Mesothelial cell of epicardium (in vitro differentiated cells): ENCODE measurements at regions not wholly inside any gene's neighbourhood (a gene's known extent, or its start where the extent isn't known, plus 50 kb on each side); places are given as distances from the start of the nearest gene placed in this dataset.

Source experiments
- DNase-seq, 2 experiments: peaks; one replicate each; pipeline ENCODE4 v3.0.0; 2021; ENCODE audit warnings: low spot score in 2 of 2; ENCODE audit not compliant: unreplicated experiment in 2 of 2
- H3K27ac Mint-ChIP-seq: 2 replicates; pipeline ENCODE4 v1.8.0; 2021; ENCODE audit warnings: mixed read lengths
- H3K27me3 Mint-ChIP-seq: 2 replicates; pipeline ENCODE4 v1.8.0; 2021; ENCODE audit warnings: low read depth, mixed read lengths
- H3K36me3 Mint-ChIP-seq: 2 replicates; pipeline ENCODE4 v1.8.0; 2021; ENCODE audit warnings: mixed read lengths
- H3K4me1 Mint-ChIP-seq: 2 replicates; pipeline ENCODE4 v1.8.0; 2021; ENCODE audit warnings: mixed read lengths
- H3K4me3 Mint-ChIP-seq: 2 replicates; pipeline ENCODE4 v1.8.0; 2021; ENCODE audit warnings: mild to moderate bottlenecking, moderate library complexity, mixed read lengths
- H3K9me3 Mint-ChIP-seq: 2 replicates; pipeline ENCODE4 v1.8.0; 2021; ENCODE audit warnings: mixed read lengths
- TF ChIP-seq, protein P1 (sequence below): fragments of 200-600 bp; sonication (generic); IDR thresholded peaks from one replicate; pipeline ENCODE4 v1.5.0; 2021; ENCODE audit warnings: antibody characterized with exemption; ENCODE audit not compliant: unreplicated experiment

DNA sequence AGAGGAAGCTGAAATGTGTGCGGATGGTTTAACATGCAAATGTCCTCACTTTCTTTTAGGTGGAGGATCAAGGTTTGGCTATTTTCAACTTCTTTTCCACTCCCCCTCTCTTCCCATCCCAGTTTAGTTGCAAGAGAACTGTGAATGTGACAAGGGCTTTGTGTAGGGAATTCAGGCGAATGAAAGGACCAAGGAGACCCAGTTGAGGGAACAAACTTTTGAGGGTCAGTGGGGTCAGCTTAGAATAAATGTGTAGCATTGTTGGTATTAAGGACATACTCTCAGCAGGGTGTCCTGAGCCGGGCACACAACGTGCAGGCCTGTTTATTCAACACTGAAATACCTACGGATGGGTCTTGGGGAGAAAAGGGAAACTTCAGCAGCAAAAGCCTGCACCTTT lies 346.0 kb downstream of the PMP22 start:
- Mint-ChIP-seq H3K9me3 (peaks cover 25% of the 10 kb centered on the region), H3K27me3 (no peaks in the 10 kb centered on the region), H3K4me3 (no peak overlapping the region), H3K4me1 (peaks cover 12% of the 10 kb centered on the region), H3K36me3 (no peaks in the 10 kb centered on the region), H3K27ac (no peak overlapping the region)
- TF ChIP-seq, protein P1, sequence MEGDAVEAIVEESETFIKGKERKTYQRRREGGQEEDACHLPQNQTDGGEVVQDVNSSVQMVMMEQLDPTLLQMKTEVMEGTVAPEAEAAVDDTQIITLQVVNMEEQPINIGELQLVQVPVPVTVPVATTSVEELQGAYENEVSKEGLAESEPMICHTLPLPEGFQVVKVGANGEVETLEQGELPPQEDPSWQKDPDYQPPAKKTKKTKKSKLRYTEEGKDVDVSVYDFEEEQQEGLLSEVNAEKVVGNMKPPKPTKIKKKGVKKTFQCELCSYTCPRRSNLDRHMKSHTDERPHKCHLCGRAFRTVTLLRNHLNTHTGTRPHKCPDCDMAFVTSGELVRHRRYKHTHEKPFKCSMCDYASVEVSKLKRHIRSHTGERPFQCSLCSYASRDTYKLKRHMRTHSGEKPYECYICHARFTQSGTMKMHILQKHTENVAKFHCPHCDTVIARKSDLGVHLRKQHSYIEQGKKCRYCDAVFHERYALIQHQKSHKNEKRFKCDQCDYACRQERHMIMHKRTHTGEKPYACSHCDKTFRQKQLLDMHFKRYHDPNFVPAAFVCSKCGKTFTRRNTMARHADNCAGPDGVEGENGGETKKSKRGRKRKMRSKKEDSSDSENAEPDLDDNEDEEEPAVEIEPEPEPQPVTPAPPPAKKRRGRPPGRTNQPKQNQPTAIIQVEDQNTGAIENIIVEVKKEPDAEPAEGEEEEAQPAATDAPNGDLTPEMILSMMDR = no peak
- no peak for DNase-seq

DNA sequence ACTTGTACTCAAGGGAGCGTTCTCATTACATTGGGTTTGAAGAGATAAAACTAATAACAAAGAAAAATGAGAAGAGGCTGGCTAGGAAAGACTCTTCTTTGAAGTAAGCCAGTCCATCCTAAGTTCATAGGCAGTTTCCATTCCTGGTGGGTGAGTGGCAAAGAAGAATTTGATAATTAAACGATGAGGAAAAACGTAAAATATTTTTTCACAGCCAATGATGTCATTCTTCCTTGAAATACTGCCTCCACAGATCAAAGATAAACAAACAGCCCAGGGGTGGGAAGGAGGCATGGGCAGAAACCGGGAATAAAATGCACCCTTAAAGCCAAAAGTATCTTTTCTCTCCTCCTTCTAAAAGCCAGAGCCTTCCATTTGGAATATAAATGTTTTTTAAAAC lies 346.6 kb downstream of the PMP22 start:
- Mint-ChIP-seq H3K4me1 (peaks cover 12% of the 10 kb centered on the region), H3K36me3 (no peaks in the 10 kb centered on the region), H3K9me3 (peaks cover 30% of the 10 kb centered on the region), H3K4me3 (no peak overlapping the region), H3K27ac (peak overlapping the region; percentile 60), H3K27me3 (no peaks in the 10 kb centered on the region)
- TF ChIP-seq, protein P1 = no peak
- no peak for DNase-seq

DNA sequence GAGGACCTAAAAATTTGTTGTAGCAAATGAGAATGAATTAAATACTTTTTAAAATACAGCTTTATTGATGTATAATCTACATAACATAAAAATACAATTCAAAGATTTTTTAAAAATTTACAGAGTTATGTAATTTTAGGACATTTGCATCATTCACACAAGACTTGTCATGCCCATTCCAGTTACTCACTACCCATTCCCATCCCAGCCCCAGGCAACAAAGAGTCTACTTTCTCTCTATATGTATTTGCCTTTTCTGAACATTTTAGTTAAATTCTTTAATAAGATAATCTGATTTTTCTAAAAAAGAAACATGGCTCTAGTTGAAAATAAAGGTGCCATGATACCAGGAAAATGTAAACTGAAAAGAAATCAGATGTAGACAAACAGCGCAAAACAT lies 354.2 kb downstream of the PMP22 start:
- TF ChIP-seq, protein P1 = no peak
- H3K27ac Mint-ChIP-seq = no peak overlapping the region
- H3K4me3 Mint-ChIP-seq = no peak overlapping the region
- H3K27me3 Mint-ChIP-seq = peaks cover 8% of the 10 kb centered on the region
- H3K9me3 Mint-ChIP-seq = peaks cover 26% of the 10 kb centered on the region
- no peaks in the 10 kb centered on the region for H3K36me3 Mint-ChIP-seq
- DNase-seq = no peak
- H3K4me1 Mint-ChIP-seq = no peaks in the 10 kb centered on the region

DNA sequence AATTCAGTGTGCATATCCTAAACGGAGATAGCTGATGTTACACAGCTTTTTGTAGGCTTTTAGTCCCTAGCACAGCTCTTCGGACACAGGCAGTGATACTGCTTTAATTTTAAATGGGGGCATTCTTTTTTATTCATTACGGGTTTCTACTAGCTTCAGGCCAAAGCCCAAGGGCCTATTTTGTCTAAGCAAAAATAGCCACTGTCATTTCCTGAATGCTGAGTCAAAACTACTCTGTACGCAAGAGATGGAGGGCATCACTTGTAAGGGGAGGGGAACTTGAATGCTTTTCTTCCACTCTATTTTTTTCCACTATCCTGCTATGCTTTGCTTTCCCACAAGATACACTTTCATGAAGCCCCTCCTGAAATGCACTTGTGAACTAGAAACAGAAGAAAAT lies 360.7 kb downstream of the PMP22 start:
- H3K27me3 Mint-ChIP-seq = peaks cover 12% of the 10 kb centered on the region
- H3K27ac Mint-ChIP-seq = no peak overlapping the region
- H3K4me1 Mint-ChIP-seq = no peaks in the 10 kb centered on the region

DNA sequence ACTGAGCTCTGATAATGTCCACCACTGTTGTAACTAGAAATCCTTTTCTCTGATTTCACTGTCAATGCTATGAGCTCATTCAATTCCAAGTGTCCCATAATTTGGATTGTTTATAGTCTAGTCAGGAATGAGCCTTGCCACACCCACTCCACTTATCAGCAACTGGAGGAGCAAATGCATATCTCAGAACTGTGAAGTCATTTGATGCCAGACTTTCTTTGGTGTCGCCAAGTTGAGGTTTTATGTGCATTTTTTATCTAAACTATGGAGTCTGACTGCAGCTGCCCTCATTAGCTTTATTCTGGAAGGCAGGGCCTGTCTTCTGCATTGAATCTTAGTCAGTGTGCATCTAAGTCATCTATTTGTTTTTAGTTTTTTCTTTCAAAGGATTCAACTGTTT lies 361.3 kb downstream of the PMP22 start:
- no peak overlapping the region for H3K4me3 Mint-ChIP-seq
- H3K9me3 Mint-ChIP-seq = no peaks in the 10 kb centered on the region
- TF ChIP-seq, protein P1 = no peak
- H3K27me3 Mint-ChIP-seq = peaks cover 12% of the 10 kb centered on the region
- H3K27ac Mint-ChIP-seq = no peak overlapping the region
- no peaks in the 10 kb centered on the region for H3K36me3 Mint-ChIP-seq
- no peak for DNase-seq
- H3K4me1 Mint-ChIP-seq = no peaks in the 10 kb centered on the region

More for the DNA sequence above, 360.7 kb downstream of the PMP22 start:
- TF ChIP-seq, protein P1 = no peak
- no peak overlapping the region for H3K4me3 Mint-ChIP-seq
- H3K36me3 Mint-ChIP-seq = no peaks in the 10 kb centered on the region
- H3K9me3 Mint-ChIP-seq = no peaks in the 10 kb centered on the region
- no peak for DNase-seq

DNA sequence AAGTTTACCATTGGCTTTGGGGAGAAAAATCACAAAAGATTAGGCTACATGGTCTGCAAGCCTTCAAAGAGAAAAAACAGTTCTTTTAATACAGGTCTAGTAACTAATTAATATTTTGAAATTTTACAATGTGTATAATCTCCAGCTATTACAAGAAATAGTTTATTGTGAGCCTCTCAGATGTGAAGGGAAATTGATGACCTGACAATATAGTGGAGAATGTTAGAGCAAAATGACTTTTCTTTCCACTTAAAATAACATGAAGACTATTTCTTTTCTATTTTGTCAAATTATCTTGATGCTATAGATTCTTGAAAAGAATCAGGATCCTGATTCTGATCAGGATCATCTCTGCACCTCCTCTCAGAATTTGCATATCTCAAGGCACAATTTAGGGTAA lies 362.3 kb downstream of the PMP22 start:
- no peaks in the 10 kb centered on the region for H3K36me3 Mint-ChIP-seq

More for the DNA sequence above, 362.3 kb downstream of the PMP22 start:
- H3K9me3 Mint-ChIP-seq = peaks cover 7% of the 10 kb centered on the region
- peaks cover 10% of the 10 kb centered on the region for H3K27me3 Mint-ChIP-seq
- no peak for DNase-seq
- H3K4me3 Mint-ChIP-seq = no peak overlapping the region
- no peak overlapping the region for H3K27ac Mint-ChIP-seq
- TF ChIP-seq, protein P1 = no peak
- no peaks in the 10 kb centered on the region for H3K4me1 Mint-ChIP-seq
